Posterior vena cava (tissue), 2 donors: ENCODE measurements at regions not wholly inside any gene's neighbourhood (a gene's known extent, or its start where the extent isn't known, plus 50 kb on each side); places are given as distances from the start of the nearest gene placed in this dataset.

ENCODE experiments used
- DNase-seq: peaks from one replicate; pipeline ENCODE4 v3.0.0-alpha.2; 2020; ENCODE audit warnings: low spot score
- intact Hi-C, 2 donors: fragments of 100-400 bp; cut with DNase I; formaldehyde crosslinking; loops; one replicate each; pipeline versions ENCODE4 v1.14.1 to v1.14.2; 2022 to 2023
- donor health status: DM: yes; HTN: yes; CAD: no.
- donor health status: DM: yes; HTN: yes; CAD: no.

GRCh38 chr3:194261581-194262063 is 89.5 kb downstream of the CPN2 start:
- intact Hi-C loops: no loop called here
- no peak for DNase-seq

DNA sequence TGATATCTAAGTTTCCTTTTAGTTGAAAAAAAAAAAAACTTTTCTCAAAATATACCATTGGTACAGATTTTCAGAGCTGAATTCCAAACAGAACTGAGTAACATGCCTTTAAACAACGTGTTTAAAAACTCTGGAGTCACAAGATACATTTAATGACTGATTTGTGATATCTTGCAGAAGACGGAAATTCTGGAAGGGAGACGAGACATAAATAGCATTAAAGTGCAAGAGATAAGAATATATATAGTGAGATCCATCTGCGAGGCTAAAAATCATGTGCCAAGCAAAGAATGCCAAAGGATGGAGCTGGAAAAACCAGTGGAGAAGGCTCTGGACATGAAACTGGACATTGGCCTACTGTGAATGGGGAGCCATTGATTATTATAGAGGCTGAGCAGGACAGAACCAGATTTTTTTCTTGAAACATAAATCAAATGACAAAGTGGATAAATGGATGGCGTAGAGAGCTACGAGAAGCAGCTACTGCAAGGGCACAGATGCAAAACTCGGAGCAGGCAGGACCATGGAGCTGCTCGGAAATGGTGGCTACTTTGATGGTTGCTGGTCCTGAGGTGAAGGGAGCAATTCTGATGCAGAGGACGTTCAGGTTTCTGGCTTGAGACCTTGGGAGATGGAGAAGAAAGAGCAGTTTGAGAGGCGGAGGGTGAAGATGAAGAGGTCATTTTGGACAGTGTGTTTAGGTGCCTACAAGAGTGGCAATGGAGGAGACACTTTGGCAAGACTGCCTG is 88.8 kb downstream of the CPN2 start:
- intact Hi-C loops: no loop called here
- no peak for DNase-seq

GRCh38 chr3:194262925-194263305 is 88.2 kb downstream of the CPN2 start:
- no peak for DNase-seq
- intact Hi-C loops: no loop called here

DNA sequence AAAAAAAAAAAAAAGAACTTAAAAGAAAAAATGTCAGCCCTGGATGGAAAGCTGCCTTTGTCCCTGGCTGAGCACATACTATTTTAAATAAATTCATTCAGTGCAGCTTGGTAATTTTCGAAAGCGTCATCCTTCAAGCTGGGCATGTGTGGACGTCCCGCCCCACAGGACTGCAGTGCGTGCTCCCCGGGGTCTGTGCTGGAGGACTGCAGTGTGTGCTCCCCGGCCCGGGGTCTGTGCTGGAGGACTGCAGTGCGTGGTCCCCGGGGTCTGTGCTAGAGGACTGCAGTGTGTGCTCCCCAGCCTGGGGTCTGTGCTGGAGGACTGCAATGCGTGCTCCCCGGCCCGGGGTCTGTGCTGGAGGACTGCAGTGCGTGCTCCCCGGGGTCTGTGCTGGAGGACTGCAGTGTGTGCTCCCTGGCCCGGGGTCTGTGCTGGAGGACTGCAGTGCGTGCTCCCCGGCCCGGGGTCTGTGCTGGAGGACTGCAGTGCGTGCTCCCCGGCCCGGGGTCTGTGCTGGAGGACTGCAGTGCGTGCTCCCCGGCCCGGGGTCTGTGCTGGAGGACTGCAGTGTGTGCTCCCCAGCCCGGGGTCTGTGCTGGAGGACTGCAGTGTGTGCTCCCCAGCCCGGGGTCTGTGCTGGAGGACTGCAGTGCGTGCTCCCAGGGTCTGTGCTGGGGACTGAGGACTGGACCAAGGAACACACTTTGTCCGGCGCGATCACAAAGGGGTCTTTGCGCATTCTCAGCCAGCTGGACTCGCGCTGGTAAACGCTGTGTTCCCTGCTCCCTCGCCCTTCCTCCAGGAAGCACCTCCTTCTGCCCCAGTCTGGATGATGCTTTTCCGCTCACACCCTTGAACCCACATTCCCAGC is 86.3 kb downstream of the CPN2 start:
- intact Hi-C loops: loop anchor here in 1 of 2 donors (5.0 kb wide), 1 partner anchor 128 kb away; the partner anchor contains the start of gene HES1
- peak; percentile 51 for DNase-seq

GRCh38 chr3:194265505-194265892 is 85.6 kb downstream of the CPN2 start:
- intact Hi-C loops: loop anchor here in 1 of 2 donors (5.0 kb wide), 1 partner anchor 128 kb away; the partner anchor contains the start of gene HES1
- peak; percentile 97 for DNase-seq

DNA sequence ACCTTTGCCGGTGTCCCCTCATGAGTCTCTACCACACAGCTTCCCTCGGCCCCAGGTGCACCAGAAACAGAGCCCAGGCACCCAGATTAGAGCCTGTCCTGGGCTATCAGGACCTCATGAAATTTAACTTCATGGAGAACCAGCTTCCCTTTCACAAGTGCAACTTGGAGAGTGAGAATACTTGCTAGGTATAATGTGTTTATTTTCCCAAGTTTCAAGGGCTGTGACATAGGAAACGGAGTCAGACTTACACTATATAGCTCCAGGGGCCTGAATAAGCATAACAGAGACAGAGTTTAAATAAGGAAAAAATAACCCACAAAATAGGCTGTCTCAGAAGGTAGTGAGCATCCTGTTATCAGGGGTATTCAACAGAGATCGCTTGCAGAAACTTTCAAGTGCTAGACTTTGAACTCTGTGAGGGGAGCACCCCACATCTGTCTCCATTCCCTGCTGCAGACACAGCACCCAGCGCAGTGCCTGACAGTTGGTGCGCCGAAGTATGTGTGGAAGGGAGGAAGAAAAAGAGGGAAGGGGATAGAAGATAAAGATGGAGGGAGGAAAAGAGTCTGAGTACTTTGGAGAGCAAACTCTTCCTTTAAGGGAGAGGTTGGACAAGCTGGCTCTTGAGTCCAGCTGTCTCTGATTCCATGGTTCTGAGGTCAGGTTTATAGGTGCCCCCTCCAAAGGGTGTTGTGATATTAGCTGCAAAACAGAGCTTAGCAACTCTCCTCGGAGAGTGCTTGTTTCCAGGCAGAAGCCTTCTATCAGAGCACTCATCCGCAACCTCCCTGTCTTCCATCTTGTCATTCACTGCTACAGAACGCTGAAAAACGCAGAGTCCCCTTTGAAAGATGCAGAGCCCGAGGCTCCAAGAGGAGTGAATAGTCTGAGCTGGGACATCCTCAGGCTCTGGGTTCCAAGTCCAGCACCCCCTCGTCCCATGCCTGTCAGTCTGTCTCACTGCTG is 84.8 kb downstream of the CPN2 start:
- DNase-seq: no peak
- intact Hi-C loops: loop anchor here in 1 of 2 donors (5.0 kb wide), 1 partner anchor 129 kb away; the partner anchor contains the start of gene HES1

DNA sequence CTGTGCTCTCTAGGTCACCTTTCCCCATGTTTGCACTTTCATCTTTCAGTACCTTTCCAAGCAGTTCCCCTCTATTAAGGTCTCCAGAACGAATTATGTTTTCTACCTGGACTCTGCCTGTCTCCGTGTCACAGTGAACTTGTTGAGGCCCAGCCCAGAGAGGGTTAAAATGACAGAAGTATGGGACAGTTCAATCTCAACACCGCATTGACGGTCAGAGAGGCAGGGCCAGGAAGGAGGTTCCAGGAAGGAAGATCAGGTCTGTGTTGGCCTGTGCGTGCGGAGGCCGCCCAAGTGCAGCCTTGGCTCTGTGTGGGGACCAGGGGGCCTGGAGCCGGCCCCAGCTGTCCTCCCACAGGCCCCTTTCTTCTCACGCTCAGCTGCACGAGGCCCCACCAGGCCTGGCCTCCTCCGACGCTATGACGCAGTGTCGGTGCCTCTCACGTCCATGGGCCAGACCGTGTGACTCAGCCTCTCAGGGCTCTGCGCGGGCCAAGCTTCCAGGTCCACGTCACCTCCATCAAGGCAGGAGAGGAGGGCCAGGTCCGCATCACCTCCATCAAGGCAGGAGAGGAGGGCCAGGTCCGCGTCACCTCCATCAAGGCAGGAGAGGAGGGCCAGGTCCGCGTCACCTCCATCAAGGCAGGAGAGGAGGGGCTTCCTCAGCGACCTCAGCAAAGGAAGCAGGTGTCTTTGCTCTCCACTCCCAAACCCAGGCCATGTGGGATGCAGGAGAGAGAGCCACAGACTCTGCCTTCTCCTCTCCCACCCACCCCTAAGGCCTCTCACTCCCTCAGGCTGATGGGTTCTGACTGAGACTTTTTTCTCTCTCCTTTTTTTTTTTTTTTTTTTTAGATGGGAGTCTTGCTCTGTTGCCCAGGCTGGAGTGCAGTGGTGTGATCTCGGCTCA is 83.1 kb downstream of the CPN2 start:
- peak; percentile 87 for DNase-seq
- intact Hi-C loops: loop anchor here in 1 of 2 donors (5.0 kb wide), 1 partner anchor 131 kb away; the partner anchor contains the start of gene HES1

DNA sequence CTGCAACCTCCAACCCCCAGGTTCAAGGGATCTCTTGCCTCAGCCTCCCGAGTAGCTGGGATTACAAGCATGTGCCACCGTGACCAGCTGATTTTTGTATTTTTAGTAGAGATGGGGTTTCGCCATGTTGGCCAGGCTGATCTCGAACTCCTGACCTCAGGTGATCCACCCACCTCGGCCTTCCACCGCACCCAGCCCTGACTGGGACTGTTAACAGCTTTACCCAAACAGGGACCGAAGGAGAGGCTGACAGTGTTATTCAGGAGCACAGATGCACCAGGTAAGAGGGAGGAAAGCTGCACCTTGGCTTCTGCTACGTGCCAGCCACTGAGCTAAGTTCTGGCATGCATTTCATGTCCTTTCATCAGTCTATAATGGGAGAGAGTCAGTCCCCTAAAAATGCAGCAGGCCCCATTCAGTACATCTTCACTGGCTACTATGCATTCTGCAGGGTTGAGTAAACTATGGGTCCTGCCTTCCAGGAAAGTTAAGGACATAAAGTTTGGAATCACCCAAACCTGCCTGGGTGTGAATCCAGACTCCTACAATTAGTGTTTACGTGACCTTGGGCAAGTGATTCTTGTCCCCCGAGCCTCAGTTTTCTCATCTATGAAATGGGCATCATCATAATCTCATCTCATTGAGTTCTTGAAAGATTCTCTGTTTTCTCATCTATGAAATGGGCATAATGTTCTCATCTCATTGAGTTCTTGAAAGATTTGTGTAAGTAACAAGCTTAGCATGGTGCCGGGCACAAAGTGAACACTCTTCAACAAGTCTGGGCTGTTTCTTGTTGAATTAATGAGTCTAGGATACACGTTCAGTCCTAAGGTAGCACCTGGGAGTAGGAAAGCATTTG is 82.2 kb downstream of the CPN2 start:
- DNase-seq: peak; percentile 73
- intact Hi-C loops: loop anchor here in 1 of 2 donors (5.0 kb wide), 1 partner anchor 132 kb away; the partner anchor contains the start of gene HES1

DNA sequence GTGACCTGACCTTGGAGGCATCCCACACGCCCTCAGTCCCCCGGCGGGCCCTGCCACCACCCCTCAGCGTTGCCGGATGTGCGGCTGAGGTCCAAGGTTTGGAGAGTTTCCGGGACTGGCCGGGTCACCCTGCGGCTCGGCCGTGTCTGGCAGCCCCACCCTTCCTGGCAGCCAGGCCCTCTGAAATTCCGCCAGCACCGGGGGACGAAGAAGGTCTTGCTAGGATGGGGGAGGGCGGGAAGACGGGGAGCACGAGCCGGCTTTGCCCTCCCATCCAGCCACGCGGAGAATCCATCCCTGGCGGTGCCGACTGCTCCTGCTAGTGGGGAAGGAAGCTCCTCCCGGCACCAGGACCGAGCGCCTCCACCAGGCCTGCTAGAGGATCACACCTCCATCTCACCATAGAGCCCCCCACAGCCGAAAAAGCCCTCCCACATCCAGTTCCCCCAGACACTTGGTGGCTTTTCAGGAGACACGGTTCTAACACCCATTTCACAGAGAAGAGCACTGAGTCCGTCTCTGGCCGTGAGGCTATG is 81.5 kb downstream of the CPN2 start:
- DNase-seq: peak; percentile 96
- intact Hi-C loops: loop anchor here in 1 of 2 donors (5.0 kb wide), 2 partner anchors 43 to 132 kb away; partner anchors contain the start of gene HES1

DNA sequence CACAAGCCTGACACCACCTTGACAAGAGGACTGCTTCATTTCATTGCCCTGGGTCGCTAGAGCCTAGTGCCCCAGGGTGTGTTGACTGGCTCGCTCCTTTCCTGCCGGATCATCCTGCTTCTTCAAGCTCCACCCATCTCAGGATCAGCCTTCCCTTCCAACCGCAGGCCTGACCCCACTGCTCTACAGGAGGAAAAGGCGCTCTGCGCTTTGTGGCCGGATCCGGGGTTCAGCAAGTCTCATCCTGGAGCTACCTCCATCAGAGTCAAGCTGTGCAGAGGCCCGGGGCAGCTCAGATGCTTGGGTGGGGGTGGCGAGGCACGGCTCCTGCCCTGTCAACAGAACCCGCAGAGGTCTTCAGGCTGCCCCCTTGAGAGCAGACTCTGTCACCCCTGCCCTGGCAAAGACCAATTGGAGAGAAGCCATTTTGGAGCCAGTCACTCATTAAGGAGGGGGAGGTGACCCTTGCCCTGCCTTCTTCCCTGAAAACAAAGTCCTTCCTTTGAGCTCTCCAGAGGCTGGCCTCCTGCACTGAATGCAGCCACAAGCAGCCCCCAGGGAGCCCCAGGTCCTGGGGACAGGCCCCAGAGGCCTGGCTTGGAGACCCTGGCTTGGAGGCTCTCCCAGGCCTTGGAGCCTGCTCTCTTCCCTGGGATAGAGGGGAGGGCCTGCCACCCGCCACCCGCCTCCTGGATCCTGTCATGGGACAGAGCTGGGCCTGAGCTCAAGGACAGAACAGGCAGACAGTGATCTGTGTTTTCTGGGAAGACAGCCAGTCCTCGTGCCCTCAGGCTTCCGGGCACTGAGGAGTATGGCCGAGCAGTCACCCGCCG is 80.3 kb downstream of the CPN2 start:
- intact Hi-C loops: loop anchor here in 1 of 2 donors (5.0 kb wide), 1 partner anchor 41 kb away; no protein-coding TSS in a partner anchor
- DNase-seq: peak; percentile 91

DNA sequence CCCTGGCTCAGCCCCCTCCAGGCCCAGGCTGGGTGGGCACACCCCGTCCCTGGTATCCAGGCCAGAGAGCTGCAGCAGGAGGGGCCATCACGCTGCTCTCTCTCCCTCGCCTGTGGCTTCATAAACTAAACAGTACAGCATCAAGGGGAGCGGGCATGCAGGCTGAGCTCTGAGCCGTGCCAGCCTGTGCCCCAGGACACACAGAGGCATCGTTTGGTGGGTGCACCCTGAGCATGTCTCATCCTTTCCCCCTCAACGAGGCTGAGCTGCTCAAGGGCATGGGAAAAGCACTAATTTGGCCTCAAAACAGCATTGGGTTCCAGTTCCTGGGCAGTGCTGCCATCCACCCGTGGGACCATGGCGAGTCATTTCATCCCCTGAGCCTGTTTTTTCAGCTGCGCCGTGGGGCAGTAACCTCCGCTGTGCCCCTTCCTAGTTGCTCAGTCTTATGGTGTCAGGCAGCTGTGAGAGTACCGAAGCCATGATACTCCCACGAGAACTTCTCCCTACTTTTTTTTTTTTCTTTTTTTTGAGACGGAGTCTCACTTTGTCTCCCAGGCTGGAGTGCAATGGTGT is 79.6 kb downstream of the CPN2 start:
- DNase-seq: no peak
- intact Hi-C loops: loop anchor here in 1 of 2 donors (5.0 kb wide), 1 partner anchor 41 kb away; no protein-coding TSS in a partner anchor

- DNase-seq: peak; percentile 72
- intact Hi-C loops: loop anchor here in 1 of 2 donors (5.0 kb wide), 1 partner anchor 40 kb away; no protein-coding TSS in a partner anchor
These were observed 78.9 kb downstream of the CPN2 start for GRCh38 chr3:194272221-194272620.

- peak; percentile 71 for DNase-seq
- intact Hi-C loops: loop anchor here in 1 of 2 donors (5.0 kb wide), 1 partner anchor 39 kb away; no protein-coding TSS in a partner anchor
These were observed 78.0 kb downstream of the CPN2 start for GRCh38 chr3:194272861-194273742.

DNA sequence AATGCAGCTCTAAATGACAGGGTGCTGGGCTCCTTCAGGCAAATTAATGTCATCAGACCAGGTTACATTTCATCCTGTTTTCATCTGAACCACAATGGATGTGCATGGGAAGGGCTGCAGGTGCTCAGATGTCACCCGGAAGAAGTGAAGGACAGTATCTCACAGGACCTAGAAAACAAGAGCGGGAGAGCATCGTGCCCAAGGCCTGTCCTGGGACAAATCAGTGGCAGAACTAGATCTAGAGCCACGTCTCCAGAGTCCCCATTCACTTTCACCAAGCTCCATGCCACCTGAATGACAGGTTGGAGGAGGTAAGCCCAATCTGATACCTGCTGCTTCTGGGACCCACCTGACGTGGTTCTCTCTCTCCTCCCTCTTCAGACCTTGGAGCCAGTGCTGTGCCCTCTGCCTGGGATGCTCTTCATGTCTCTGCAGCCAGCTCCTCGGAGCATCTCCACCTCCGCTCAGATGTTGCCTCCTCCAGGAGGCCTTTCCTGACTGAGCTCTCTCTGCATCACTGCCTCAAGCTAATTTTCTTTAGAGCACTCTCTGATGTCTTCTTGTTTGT is 77.3 kb downstream of the CPN2 start:
- peak; percentile 46 for DNase-seq
- intact Hi-C loops: loop anchor here in 1 of 2 donors (5.0 kb wide), 1 partner anchor 38 kb away; no protein-coding TSS in a partner anchor
